ENCODE measurements at regions not wholly inside any gene's neighbourhood (a gene's known extent, or its start where the extent isn't known, plus 50 kb on each side); places are given as distances from the start of the nearest gene placed in this dataset.

DNA sequence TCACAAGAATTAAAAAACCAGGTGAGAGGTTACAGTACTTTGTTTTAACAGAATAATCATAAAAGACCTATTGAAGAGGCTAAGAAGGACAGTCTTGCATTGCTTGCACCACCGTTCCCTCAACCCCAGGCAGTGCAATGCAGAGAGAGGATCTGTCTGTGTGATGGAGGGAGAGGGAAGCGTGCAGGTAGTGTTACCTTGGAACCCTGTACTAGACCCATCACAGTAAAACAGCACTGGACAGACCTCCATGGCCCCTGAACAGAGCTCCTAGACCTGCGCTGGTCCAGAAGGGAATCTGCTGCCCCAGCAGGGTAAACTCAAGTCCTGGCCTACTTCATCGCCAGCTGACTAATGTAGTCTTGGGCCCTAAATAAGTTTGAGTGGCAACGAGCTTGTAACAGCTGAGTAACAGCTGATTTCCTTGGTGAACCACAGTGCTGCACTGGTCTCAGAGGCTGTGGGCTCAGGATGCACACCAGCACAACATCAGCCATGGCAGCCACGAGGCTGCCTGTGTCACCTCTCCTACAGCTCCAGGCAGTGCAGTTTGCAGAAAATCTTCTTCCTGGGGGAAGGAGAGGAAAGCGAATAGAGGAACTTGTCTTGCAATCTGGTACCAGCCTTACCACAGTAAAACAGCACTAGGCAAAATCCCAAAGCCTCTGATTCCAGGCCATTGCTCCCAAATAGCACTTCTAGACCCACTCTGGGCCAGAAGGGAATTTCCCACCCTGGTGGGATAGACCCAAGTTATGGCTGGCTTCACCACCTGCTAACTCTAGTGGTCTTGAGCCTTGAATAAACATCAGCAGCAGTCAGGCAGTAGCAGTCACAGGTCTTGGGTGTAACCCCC is 417.2 kb downstream of the CDH7 start:
- no peak for ATAC-seq
- ChIA-PET RAD21 (ENCODE audit: low non-redundant PET in 1 of 2, low total read pairs in 2 of 2, uncharacterized antibody in 2 of 2, unreplicated experiment in 2 of 2) (no interaction called here), POLR2A (no interaction called here), CTCF (no interaction called here)
- intact Hi-C loops (cut with micrococcal nuclease) = no loop called here
- no peak for DNase-seq (ENCODE audit: low read depth, low spot score)
- Histone ChIP-seq H3K79me2 (ENCODE audit: insufficient read depth, low read length) (no peaks in the 10 kb centered on the region), H3K36me3 (ENCODE audit: control insufficient read depth in 1 of 2, insufficient read depth in 2 of 2, low read length in 2 of 2) (no peaks in the 10 kb centered on the region), H4K20me1 (ENCODE audit: insufficient read depth) (no peaks in the 10 kb centered on the region), H3K4me3 (replicated peaks in 1 of 2; ENCODE audit: low read depth in 1 of 2, low read length in 2 of 2) (no peak overlapping the region), H3K27ac (ENCODE audit: low read depth, low read length) (no peak overlapping the region), H3K9me2 (ENCODE audit: insufficient read depth) (no peaks in the 10 kb centered on the region), H2AFZ (ENCODE audit: low read depth, low read length, poor library complexity, severe bottlenecking) (no peak overlapping the region), H3K4me2 (ENCODE audit: low read length) (no peak overlapping the region), H3K9ac (ENCODE audit: low read length) (no peak overlapping the region), H3K27me3 (ENCODE audit: insufficient read depth, low read length) (no peaks in the 10 kb centered on the region), H3K4me1 (ENCODE audit: control insufficient read depth in 1 of 2, insufficient read depth in 2 of 2, low read length in 2 of 2) (no peaks in the 10 kb centered on the region), H3K9me3 (ENCODE audit: control insufficient read depth in 1 of 2, insufficient read depth in 1 of 2, low read depth in 1 of 2, low read length in 2 of 2) (peaks cover 4% of the 10 kb centered on the region in 2 experiments; a peak in 2 of 4 replicates)
- BruUV-seq (replicated peaks) = no TSS peak
- TF ChIP-seq ZFX (IDR thresholded peaks at IDR 0.05) = no peak
- TF ChIP-seq SP1 (IDR thresholded peaks at IDR 0.05; ENCODE audit: low read depth) = no peak
- TF ChIP-seq FOSL1 (IDR thresholded peaks at IDR 0.05; ENCODE audit: low read depth) = no peak
- TF ChIP-seq, protein P1, sequence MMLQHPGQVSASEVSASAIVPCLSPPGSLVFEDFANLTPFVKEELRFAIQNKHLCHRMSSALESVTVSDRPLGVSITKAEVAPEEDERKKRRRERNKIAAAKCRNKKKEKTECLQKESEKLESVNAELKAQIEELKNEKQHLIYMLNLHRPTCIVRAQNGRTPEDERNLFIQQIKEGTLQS (IDR thresholded peaks at IDR 0.05) = no peak
- no peak for TF ChIP-seq ELF1 (IDR thresholded peaks at IDR 0.05; ENCODE audit: borderline replicate concordance, low read depth)
- no peak for TF ChIP-seq YY1 (IDR thresholded peaks at IDR 0.05; ENCODE audit: extremely low read depth, insufficient replicate concordance, low read depth, low read length)
- no peak for TF ChIP-seq POLR2AphosphoS5 (IDR thresholded peaks at IDR 0.05; ENCODE audit: low read depth, low read length)
- no peak for TF ChIP-seq REST (IDR thresholded peaks at IDR 0.05; ENCODE audit: low read depth)
- TF ChIP-seq ZBTB33 (IDR thresholded peaks at IDR 0.05; ENCODE audit: extremely low read depth, insufficient replicate concordance, low read length) = no peak
- TF ChIP-seq SIN3A (IDR thresholded peaks at IDR 0.05; ENCODE audit: low read depth) = no peak
- no peak for TF ChIP-seq MAX (IDR thresholded peaks at IDR 0.05)
- no peak for TF ChIP-seq SRF (IDR thresholded peaks at IDR 0.05; ENCODE audit: low read depth)
- TF ChIP-seq CBX3 (IDR thresholded peaks at IDR 0.05; ENCODE audit: low read depth) = no peak
- no peak for TF ChIP-seq EZH2 (IDR thresholded peaks at IDR 0.05)

All from HCT116 (cell line).